HUES6 (cell line): ENCODE measurements at regions not wholly inside any gene's neighbourhood (a gene's known extent, or its start where the extent isn't known, plus 50 kb on each side); places are given as distances from the start of the nearest gene placed in this dataset.
"Not testable (repeated sequence)": the region's sequence is repeated elsewhere in the genome, so short reads cannot be mapped to it uniquely, and the experiment has no call there.

Experiments used
- H3K27ac ChIP-seq: 2 replicates; pipeline ENCODE4 v1.7.0; 2013; ENCODE audit warnings: low read depth, mild to moderate bottlenecking, low read length, inconsistent platforms
- H3K27me3 ChIP-seq: 2 replicates; pipeline ENCODE4 v1.6.1; 2013; ENCODE audit warnings: low read length; ENCODE audit not compliant: control insufficient read depth, insufficient read depth
- H3K36me3 ChIP-seq: 2 replicates; pipeline ENCODE4 v1.6.1; 2013; ENCODE audit warnings: low read length; ENCODE audit not compliant: control insufficient read depth, insufficient read depth
- H3K4me1 ChIP-seq: 2 replicates; pipeline ENCODE4 v1.6.1; 2013; ENCODE audit warnings: low read length; ENCODE audit not compliant: control insufficient read depth, insufficient read depth
- H3K4me3 ChIP-seq: 2 replicates; pipeline ENCODE4 v1.5.1; 2013; ENCODE audit warnings: low read depth, low read length
- H3K9ac ChIP-seq: one replicate; pipeline ENCODE4 v1.6.1; 2013; ENCODE audit warnings: mild to moderate bottlenecking, low read length
- H3K9me3 ChIP-seq: 2 replicates; pipeline ENCODE4 v1.6.1; 2013; ENCODE audit warnings: low read depth, low read length; ENCODE audit not compliant: control insufficient read depth, insufficient read depth

- Histone ChIP-seq H3K4me1 (no peaks in the 10 kb centered on the region), H3K27ac (no peak overlapping the region), H3K9ac (no peak overlapping the region), H3K27me3 (no peaks in the 10 kb centered on the region), H3K9me3 (no peaks in the 10 kb centered on the region), H3K36me3 (no peaks in the 10 kb centered on the region), H3K4me3 (no peak overlapping the region)
These were observed 131.1 kb upstream of the FBXL7 start for GRCh38 chr5:15368835-15369234.

GRCh38 chr5:15367489-15367888 lies 132.5 kb upstream of the FBXL7 start:
- Histone ChIP-seq H3K27ac (no peak overlapping the region), H3K36me3 (no peaks in the 10 kb centered on the region), H3K4me1 (no peaks in the 10 kb centered on the region), H3K4me3 (no peak overlapping the region), H3K9me3 (no peaks in the 10 kb centered on the region), H3K9ac (no peak overlapping the region), H3K27me3 (no peaks in the 10 kb centered on the region)

- Histone ChIP-seq H3K36me3 (no peaks in the 10 kb centered on the region), H3K9ac (no peak overlapping the region), H3K4me3 (no peak overlapping the region), H3K4me1 (no peaks in the 10 kb centered on the region), H3K9me3 (no peaks in the 10 kb centered on the region), H3K27ac (no peak overlapping the region), H3K27me3 (no peaks in the 10 kb centered on the region)
These were observed 133.1 kb upstream of the FBXL7 start for GRCh38 chr5:15366676-15367391.

GRCh38 chr5:15365070-15365469 lies 134.9 kb upstream of the FBXL7 start:
- H3K27ac ChIP-seq = no peak overlapping the region
- H3K36me3 ChIP-seq = no peaks in the 10 kb centered on the region

GRCh38 chr5:15363601-15364000 lies 136.4 kb upstream of the FBXL7 start:
- H3K27ac ChIP-seq = no peak overlapping the region
- H3K4me1 ChIP-seq = no peaks in the 10 kb centered on the region
- H3K36me3 ChIP-seq = no peaks in the 10 kb centered on the region
- no peaks in the 10 kb centered on the region for H3K27me3 ChIP-seq
- H3K4me3 ChIP-seq = no peak overlapping the region
- H3K9ac ChIP-seq = no peak overlapping the region
- H3K9me3 ChIP-seq = no peaks in the 10 kb centered on the region

More at GRCh38 chr5:15365070-15365469, 134.9 kb upstream of the FBXL7 start:
- Histone ChIP-seq H3K27me3 (no peaks in the 10 kb centered on the region), H3K9me3 (no peaks in the 10 kb centered on the region), H3K4me1 (no peaks in the 10 kb centered on the region), H3K9ac (no peak overlapping the region), H3K4me3 (no peak overlapping the region)

- H3K27ac ChIP-seq, H3K27me3 ChIP-seq, H3K4me3 ChIP-seq, H3K4me1 ChIP-seq, H3K9ac ChIP-seq, H3K36me3 ChIP-seq, H3K9me3 ChIP-seq: not testable (repeated sequence)
These were observed 142.9 kb upstream of the FBXL7 start for GRCh38 chr5:15357092-15357453.

GRCh38 chr5:15356308-15357091 lies 143.5 kb upstream of the FBXL7 start:
- not testable (repeated sequence) for H3K4me1 ChIP-seq, H3K9ac ChIP-seq, H3K27ac ChIP-seq, H3K9me3 ChIP-seq, H3K27me3 ChIP-seq, H3K4me3 ChIP-seq, H3K36me3 ChIP-seq

GRCh38 chr5:15354021-15354420 lies 146.0 kb upstream of the FBXL7 start:
- no peaks in the 10 kb centered on the region for H3K27me3 ChIP-seq
- no peaks in the 10 kb centered on the region for H3K36me3 ChIP-seq
- no peaks in the 10 kb centered on the region for H3K9me3 ChIP-seq
- H3K4me3 ChIP-seq = no peak overlapping the region
- 0 out of 2 replicates have a peak, but pooled peaks cover 2% of the 10 kb centered on the region for H3K4me1 ChIP-seq
- H3K27ac ChIP-seq = no peak overlapping the region
- no peak overlapping the region for H3K9ac ChIP-seq

- Histone ChIP-seq H3K4me3 (no peak overlapping the region), H3K36me3 (no peaks in the 10 kb centered on the region), H3K4me1 (0 out of 2 replicates have a peak, but pooled peaks cover 2% of the 10 kb centered on the region), H3K9ac (no peak overlapping the region), H3K27ac (no peak overlapping the region), H3K27me3 (no peaks in the 10 kb centered on the region), H3K9me3 (no peaks in the 10 kb centered on the region)
These were observed 146.8 kb upstream of the FBXL7 start for GRCh38 chr5:15353086-15353645.

- H3K27ac ChIP-seq = no peak overlapping the region
- no peaks in the 10 kb centered on the region for H3K4me1 ChIP-seq
- no peaks in the 10 kb centered on the region for H3K27me3 ChIP-seq
- no peak overlapping the region for H3K9ac ChIP-seq
- H3K36me3 ChIP-seq = no peaks in the 10 kb centered on the region
- no peak overlapping the region for H3K4me3 ChIP-seq
- H3K9me3 ChIP-seq = no peaks in the 10 kb centered on the region
These were observed 149.4 kb upstream of the FBXL7 start for GRCh38 chr5:15350614-15351013.

- H3K9ac ChIP-seq = no peak overlapping the region
- H3K4me3 ChIP-seq = no peak overlapping the region
- H3K9me3 ChIP-seq = no peaks in the 10 kb centered on the region
- no peaks in the 10 kb centered on the region for H3K36me3 ChIP-seq
- no peak overlapping the region for H3K27ac ChIP-seq
- no peaks in the 10 kb centered on the region for H3K27me3 ChIP-seq
- no peaks in the 10 kb centered on the region for H3K4me1 ChIP-seq
These were observed 153.2 kb upstream of the FBXL7 start for GRCh38 chr5:15346738-15347137.
